Neural crest cell (in vitro differentiated cells): ENCODE measurements at regions not wholly inside any gene's neighbourhood (a gene's known extent, or its start where the extent isn't known, plus 50 kb on each side); places are given as distances from the start of the nearest gene placed in this dataset.

Experiments used
- DNase-seq: peaks from one replicate; pipeline ENCODE4 v3.0.0; 2021; ENCODE audit warnings: low read depth, mixed read lengths, low spot score
- H3K27ac Mint-ChIP-seq: one replicate; pipeline ENCODE4 v1.8.0; 2021; ENCODE audit warnings: mild to moderate bottlenecking, mixed read lengths; ENCODE audit not compliant: unreplicated experiment
- H3K27me3 Mint-ChIP-seq: 2 replicates; pipeline ENCODE4 v1.8.0; 2021; ENCODE audit warnings: low read depth, mild to moderate bottlenecking, mixed read lengths
- H3K36me3 Mint-ChIP-seq: 2 replicates; pipeline ENCODE4 v1.8.0; 2021; ENCODE audit warnings: low read depth, mild to moderate bottlenecking, mixed read lengths
- H3K4me1 Mint-ChIP-seq: 2 replicates; pipeline ENCODE4 v1.8.0; 2021; ENCODE audit warnings: mixed read lengths
- H3K4me3 Mint-ChIP-seq: one replicate; pipeline ENCODE4 v1.8.0; 2021; ENCODE audit warnings: mild to moderate bottlenecking, mixed read lengths
- H3K9me3 Mint-ChIP-seq: 2 replicates; pipeline ENCODE4 v1.8.0; 2021; ENCODE audit warnings: mixed read lengths
- CTCF ChIP-seq: fragments of 200-600 bp; sonication (generic); conservative IDR thresholded peaks from 2 replicates; pipeline ENCODE4 v1.5.0; 2021; ENCODE audit warnings: antibody characterized with exemption, mild to moderate bottlenecking

- H3K4me1 Mint-ChIP-seq = no peaks in the 10 kb centered on the region
- DNase-seq = no peak
- H3K4me3 Mint-ChIP-seq = no peak overlapping the region
- H3K27ac Mint-ChIP-seq = no peak overlapping the region
- H3K9me3 Mint-ChIP-seq = peaks cover under 1% of the 10 kb centered on the region
- H3K27me3 Mint-ChIP-seq = no peaks in the 10 kb centered on the region
- H3K36me3 Mint-ChIP-seq = no peaks in the 10 kb centered on the region
- TF ChIP-seq CTCF = peak; percentile 44
Observed at GRCh38 chr2:158894572-158894971, 73.9 kb upstream of the TANC1 start.

- no peaks in the 10 kb centered on the region for H3K9me3 Mint-ChIP-seq
- no peak for TF ChIP-seq CTCF
- DNase-seq = no peak
- H3K27ac Mint-ChIP-seq = no peak overlapping the region
- H3K4me3 Mint-ChIP-seq = no peak overlapping the region
- no peaks in the 10 kb centered on the region for H3K36me3 Mint-ChIP-seq
- H3K27me3 Mint-ChIP-seq = peaks cover 10% of the 10 kb centered on the region
- peaks cover 19% of the 10 kb centered on the region for H3K4me1 Mint-ChIP-seq
Observed at GRCh38 chr2:158900345-158900744, 68.1 kb upstream of the TANC1 start.

GRCh38 chr2:158902005-158902398 lies 66.4 kb upstream of the TANC1 start:
- no peaks in the 10 kb centered on the region for H3K36me3 Mint-ChIP-seq

GRCh38 chr2:158903711-158904405 lies 64.6 kb upstream of the TANC1 start:
- DNase-seq = no peak
- Mint-ChIP-seq H3K4me1 (peaks cover 19% of the 10 kb centered on the region), H3K9me3 (no peaks in the 10 kb centered on the region), H3K27ac (no peak overlapping the region), H3K27me3 (peaks cover 27% of the 10 kb centered on the region), H3K4me3 (no peak overlapping the region), H3K36me3 (no peaks in the 10 kb centered on the region)
- no peak for TF ChIP-seq CTCF

More at GRCh38 chr2:158902005-158902398, 66.4 kb upstream of the TANC1 start:
- H3K4me3 Mint-ChIP-seq = no peak overlapping the region
- peaks cover 19% of the 10 kb centered on the region for H3K4me1 Mint-ChIP-seq
- no peaks in the 10 kb centered on the region for H3K9me3 Mint-ChIP-seq
- H3K27me3 Mint-ChIP-seq = peaks cover 21% of the 10 kb centered on the region
- DNase-seq = no peak
- TF ChIP-seq CTCF = no peak
- no peak overlapping the region for H3K27ac Mint-ChIP-seq

- no peak for DNase-seq
- no peak for TF ChIP-seq CTCF
- H3K36me3 Mint-ChIP-seq = no peaks in the 10 kb centered on the region
- H3K4me3 Mint-ChIP-seq = no peak overlapping the region
- peaks cover 27% of the 10 kb centered on the region for H3K27me3 Mint-ChIP-seq
- no peaks in the 10 kb centered on the region for H3K9me3 Mint-ChIP-seq
- H3K27ac Mint-ChIP-seq = no peak overlapping the region
- peaks cover 19% of the 10 kb centered on the region for H3K4me1 Mint-ChIP-seq
Observed at GRCh38 chr2:158904627-158905177, 63.7 kb upstream of the TANC1 start.
